ENCODE measurements at regions not wholly inside any gene's neighbourhood (a gene's known extent, or its start where the extent isn't known, plus 50 kb on each side); places are given as distances from the start of the nearest gene placed in this dataset.

DNA sequence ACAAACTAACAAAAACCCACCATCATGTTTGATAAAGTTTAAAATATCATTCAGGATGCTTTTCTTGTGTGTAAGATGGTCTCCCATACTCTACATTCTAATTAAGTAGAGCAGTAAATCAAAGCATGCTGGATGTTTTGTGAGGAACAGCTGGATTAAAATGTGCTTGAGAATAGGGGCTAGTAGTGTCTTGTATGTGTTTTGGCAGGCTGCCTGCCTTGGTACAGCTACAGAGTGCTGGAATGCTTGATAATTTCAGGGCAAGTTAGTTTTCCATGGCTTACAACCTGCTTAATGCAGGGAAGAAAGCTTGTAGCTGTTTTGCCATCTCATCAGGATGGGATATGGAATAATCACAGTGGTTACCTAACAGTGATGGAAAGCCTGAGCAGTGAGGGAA lies 636.6 kb upstream of the MMS22L start:
- TF ChIP-seq CTCF (conservative IDR thresholded peaks at IDR 0.05): no peak
- no peak overlapping the region for H3K27ac ChIP-seq

DNA sequence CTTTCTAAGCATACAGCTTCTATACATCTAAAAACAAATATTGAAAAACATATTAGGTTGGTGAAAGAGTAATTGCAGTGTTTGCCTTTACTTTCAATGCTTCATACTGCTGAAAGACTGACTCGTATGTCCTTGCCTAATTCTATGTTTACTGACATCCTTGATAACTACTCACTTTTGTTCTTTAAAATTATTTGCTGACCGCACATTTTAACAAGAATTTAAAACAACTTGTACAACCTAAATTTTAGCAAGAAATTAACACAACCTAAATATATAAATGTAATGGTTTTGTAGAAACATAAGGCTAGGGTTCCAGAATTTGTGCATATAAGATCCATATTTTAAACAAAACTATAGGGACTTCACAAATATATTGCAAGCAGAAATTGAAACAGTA lies 640.2 kb upstream of the MMS22L start:
- no peak overlapping the region for H3K27ac ChIP-seq
- no peak for TF ChIP-seq CTCF (conservative IDR thresholded peaks at IDR 0.05)

DNA sequence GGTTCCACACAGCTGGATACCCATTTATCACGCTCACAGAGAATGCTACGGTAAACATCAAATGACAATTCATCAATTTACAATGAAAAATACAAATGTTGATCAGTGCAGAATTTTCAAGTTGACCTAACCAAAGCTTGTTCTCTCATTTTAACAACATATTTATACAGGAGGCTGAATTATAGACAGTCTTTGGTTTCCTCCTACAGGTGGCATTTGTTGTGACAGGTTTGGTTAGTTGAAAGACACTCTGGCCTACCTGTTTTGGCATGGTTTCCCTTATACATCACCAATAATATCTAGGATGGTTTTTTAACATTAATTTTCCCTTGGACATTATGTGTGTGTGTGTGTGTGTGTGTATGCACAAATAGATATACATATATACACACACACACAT lies 642.5 kb upstream of the MMS22L start:
- no peak overlapping the region for H3K27ac ChIP-seq
- TF ChIP-seq CTCF (conservative IDR thresholded peaks at IDR 0.05): peak; percentile 67

DNA sequence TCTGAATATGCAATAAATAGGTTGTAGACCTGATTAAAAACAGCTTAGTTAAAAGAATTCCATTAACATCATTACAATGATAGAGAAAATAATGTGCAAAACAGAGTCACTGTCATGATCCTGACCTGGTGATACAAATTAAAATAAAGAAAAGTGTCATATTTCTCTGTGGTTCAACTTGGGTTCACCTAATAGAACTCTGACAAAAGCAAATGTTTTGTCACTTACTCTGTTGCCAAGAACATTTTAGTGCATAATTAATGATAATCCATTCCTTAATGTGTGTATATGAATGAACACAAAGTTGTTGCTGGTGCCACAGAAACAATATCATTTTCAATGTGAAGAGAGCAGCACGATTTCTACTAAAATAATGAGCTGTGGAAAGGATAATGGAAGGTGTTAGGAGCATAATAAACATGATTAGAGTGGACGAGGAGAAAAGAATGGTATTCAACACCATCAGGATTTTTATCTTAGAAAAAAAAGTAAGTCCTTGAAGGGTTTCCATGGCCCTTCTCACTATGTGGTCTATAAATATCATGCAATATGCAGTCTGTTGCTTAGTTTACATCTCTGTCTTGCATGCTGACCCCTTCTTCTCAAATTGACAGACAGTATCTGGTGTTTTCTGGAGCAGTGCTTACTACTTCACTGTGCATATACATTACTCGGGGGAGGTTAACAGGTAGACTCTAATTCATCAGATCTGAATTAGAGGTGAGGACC lies 656.6 kb upstream of the MMS22L start:
- H3K27ac ChIP-seq: no peak overlapping the region
- TF ChIP-seq CTCF (conservative IDR thresholded peaks at IDR 0.05): no peak

DNA sequence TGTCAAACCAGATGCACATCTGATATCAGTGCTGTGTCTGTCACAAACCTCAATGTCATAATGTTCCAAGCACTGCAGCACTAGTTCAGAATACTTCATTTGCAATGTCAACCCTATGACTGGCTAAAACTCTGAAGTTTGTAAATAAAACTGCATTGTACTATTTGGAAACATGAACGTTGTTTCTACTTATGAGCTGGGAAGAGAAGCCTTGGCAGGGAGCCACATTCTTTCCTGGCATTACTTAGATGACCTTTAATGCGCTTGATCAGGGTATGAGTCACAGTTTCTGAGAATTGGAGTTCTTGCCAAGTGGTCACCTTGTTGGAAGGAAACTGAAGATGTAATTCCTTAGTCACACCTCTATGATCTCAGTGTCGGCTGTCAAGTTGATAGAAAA lies 664.8 kb upstream of the MMS22L start:
- no peak for TF ChIP-seq CTCF (conservative IDR thresholded peaks at IDR 0.05)
- no peak overlapping the region for H3K27ac ChIP-seq

DNA sequence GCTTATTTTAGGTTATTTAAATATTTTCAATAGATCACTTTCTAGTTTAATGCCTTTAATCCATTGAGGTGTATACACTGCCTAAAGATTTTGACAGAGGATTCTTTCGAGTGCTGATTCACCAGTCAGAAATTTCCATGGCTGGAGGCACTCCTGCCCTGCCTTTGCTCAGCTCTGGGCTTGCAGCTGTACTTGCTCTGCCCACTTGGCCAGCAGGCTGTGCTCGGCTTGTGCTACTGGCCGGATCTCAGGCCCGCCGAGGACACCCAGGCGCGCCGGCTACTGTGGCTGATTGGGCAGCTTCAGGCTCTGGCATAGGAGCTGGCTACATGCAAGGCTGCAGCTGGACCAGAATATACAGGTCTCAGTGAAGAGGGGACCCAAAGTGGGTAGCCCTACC lies 675.1 kb upstream of the MMS22L start:
- no peak overlapping the region for H3K27ac ChIP-seq
- TF ChIP-seq CTCF (conservative IDR thresholded peaks at IDR 0.05): no peak

DNA sequence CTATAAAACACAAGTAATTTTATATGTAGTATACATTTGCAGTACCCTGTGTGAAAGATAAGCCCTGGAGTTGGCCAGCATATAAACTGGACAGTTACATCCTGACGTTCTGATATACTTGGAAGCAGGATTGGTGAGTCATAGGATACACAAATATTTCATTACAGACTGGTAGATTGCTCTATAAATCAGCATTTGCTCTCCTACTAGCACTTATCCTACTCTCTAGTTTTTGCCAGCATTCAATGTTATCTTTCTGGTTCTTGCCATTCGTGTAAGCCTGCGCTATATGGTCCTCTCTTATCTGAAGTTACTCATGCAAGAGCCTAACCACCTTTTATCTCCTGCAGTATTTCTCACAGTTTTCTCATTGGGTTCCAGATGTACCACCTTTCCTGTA lies 680.2 kb upstream of the MMS22L start:
- H3K27ac ChIP-seq: no peak overlapping the region
- no peak for TF ChIP-seq CTCF (conservative IDR thresholded peaks at IDR 0.05)
